SK-N-MC (cell line): ENCODE measurements at regions not wholly inside any gene's neighbourhood (a gene's known extent, or its start where the extent isn't known, plus 50 kb on each side); places are given as distances from the start of the nearest gene placed in this dataset.

Experiments
- EZH2 ChIP-seq: fragments of 200-600 bp; sonication (generic); IDR thresholded peaks from one replicate; pipeline ENCODE4 v1.6.1; 2017; ENCODE audit warnings: antibody characterized with exemption
- FOXP2 ChIP-seq: optimal IDR thresholded peaks from 2 replicates; pipeline ENCODE3; 2011; ENCODE audit warnings: mild to moderate bottlenecking, moderate library complexity; ENCODE audit not compliant: insufficient read depth; ENCODE audit errors: extremely low read length, control extremely low read depth
- POLR2AphosphoS5 ChIP-seq: IDR thresholded peaks from 2 replicates; pipeline ENCODE4 v1.6.1; 2012; ENCODE audit warnings: mild to moderate bottlenecking, low read depth, low read length, borderline replicate concordance

DNA sequence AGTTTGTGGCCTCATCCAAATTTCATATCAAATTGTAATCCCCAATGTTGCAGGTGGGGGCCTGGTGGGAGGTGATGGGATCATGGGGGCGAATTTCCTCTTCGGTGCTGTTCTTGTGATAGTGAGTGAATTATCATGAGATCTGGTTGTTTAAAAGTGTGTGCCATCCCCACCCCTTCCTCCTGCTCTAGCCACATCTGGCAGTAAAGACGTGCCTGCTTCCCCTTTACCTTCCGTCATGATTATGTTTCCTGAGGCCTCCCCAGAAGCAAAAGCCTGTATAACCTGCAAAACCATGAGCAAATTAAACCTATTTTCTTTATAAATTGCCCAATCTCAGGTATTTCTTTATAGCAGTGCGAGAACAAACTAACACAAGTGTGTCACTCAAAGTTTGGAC is 71.0 kb upstream of the MOCS2 start:
- no peak for TF ChIP-seq POLR2AphosphoS5
- no peak for TF ChIP-seq EZH2
- TF ChIP-seq FOXP2: no peak
